GM21390 (cell line): ENCODE measurements at regions not wholly inside any gene's neighbourhood (a gene's known extent, or its start where the extent isn't known, plus 50 kb on each side); places are given as distances from the start of the nearest gene placed in this dataset.
A peak's percentile ranks its signal among the peaks of the same experiment; 100 is the strongest.

Experiments
- ATAC-seq: cut with Tn5 transposase; IDR thresholded peaks from one replicate; pipeline ENCODE4 v1.9.1; 2021; ENCODE audit not compliant: unreplicated experiment

DNA sequence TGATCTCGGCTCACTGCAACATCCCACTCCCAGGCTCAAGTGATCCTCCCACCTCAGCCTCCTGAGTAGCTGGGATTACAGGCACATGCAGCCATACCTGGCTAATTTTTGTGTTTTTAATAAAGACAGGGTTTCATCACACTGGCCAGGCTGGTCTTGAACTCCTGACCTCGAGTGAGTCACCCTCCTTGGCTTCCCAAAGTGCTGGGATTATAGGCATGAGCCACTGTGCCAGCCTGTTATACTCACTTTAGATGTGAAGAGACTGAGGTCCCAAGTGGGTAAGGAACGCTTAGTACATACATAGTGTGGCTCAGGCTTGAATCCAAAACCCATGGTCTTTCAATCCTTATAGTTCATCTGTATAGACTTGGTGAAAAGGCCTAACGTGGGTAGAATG is 63.7 kb upstream of the EPS8L3 start:
- ATAC-seq: no peak

DNA sequence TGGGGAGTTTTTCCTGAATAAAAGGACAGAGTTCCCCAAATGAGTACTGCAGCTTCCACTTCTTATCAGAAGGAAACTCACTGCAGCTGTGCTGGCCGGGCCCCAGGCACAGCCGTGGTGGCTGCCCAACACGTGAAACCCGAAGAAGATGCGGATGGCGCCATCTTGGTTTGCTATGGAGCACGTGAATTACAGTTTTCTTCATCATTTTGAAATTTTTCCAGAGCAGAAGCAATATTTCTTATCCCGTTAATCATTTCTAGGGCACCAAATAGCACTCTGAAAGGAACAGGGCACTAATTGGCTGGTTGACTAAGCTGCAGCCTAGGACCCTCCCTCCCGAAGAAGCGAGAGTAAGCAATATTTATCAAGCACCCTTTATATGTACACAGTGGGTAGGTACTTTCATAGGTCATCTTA is 63.2 kb upstream of the EPS8L3 start:
- ATAC-seq: no peak

DNA sequence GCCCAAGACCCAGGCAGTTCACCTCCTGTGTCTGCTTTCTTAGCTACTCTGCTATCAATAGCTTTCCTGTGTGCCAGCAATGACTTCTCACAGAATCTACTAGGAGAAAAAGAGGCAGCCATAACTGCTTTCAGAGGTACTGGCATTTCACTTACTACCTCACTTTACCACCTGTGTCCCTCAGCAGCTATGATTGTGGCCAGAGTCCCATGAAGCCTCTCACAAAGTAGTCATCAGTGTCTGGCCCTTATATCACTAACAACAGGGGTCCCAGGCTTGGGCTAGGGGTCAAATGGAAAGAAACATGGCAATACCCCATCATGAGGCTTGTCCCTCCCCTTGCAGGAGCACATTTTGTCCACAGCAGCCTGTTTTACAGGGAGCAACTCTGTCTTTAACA is 62.7 kb upstream of the EPS8L3 start:
- no peak for ATAC-seq

DNA sequence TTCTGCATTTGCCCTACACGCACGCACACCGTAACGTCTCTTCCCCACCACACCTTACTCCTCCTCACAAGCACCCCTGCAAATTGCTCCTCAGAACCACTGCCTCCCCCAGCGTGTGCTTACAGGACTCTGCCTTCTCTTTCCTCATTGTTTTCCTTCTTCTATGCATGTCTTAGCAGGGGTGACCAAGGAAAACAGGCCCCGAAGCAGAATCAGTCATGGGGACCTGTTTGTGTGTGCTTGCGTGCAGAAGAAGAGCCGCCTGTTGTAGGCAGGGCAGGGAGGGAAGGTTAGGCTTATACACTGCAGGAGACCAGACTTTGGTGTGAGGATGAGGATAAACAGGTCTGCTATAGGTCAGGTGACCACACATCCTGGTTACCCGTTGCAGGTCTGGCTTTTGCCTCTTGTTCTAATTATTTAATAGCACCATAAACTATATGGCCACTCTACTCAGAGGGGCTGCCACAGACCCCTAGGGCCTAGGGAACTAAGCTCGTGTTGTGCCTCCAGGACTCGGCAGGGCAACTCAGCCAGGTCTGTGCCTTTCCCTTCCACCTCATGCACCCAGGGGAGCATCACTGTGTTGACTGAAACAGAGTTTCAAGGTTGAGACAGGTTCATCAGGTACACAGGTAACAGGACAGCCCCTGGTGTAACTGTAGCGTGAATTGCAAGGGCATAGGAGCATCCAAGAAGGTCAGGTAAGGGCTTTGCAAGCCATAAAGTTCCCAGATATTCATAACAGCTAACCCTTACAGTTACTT is 60.8 kb upstream of the EPS8L3 start:
- no peak for ATAC-seq

DNA sequence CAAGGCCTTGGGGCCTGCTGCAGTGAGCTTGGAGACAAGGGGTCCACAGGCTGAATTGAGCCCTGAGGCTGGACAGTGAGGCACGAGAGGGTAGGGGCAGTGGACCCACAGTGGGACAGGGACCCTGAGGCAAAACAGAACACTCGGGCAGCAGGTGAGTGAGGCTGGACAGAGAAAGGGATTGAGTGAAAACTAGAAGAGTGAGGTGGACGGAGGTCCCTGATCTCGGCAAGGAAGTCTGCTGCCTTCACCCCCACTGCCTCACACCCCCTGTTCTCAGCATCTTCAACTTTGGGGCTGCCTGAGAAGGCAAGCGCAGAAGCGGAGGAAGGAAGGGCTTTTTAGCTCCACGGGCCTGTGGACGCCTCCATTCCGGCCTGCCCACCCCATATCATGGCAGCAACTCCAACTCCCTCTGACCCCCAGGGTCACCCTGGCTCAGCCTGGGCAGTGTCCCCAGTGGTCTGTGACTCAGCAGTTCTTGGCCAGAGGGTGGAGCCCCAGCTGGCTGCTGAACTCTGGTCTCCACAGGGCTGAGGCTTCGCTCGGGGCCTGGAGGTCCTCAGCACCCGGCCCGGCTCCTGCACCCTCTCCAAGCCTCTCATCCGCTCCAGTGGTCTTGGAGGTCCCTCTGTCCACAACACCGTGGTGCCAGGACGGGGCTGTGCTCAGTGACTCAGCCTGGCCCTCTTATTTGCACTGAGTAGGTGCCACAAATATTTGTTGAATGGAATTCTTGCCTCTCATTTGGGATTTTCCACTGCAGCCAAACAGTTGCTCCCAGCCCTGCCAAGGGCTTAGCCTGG is 60.0 kb upstream of the EPS8L3 start:
- ATAC-seq: no peak

DNA sequence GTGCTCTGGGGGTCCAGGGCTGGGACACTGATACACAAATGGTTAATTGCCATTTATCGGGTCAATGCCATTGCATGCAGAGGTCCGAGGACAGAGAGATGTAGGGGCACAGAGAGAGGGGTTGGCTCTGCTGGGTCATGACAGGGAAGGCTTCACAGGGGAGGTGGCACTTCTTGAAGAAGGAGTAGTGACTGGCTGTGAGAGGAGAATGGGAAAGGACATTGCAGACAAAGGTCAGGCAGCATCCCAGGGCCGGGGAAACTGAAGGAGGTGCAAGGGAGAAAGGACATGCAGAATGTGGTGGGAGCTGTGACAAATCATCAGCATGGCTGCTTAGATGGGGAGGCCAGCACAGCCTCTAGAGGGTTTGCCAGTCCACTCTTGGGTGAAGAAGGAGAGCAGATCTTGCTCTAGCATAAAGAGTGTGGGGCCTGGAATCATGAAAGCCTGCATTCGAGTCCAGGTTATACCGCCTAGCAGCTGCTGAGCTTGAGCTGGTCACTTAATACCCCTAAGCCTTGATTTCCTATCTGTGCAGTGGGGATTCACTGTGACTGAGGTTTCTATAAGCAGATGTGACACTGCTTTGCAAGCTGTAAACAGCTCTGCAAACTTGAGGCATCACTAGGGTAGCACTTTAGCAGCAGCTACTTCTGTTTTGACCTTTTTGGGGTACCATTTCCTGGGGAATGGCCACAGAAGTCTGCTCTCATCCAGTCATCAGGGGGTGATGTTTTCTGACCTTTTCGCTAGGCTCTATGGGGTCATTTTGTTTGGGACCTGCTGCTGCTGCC is 59.2 kb upstream of the EPS8L3 start:
- ATAC-seq: no peak

DNA sequence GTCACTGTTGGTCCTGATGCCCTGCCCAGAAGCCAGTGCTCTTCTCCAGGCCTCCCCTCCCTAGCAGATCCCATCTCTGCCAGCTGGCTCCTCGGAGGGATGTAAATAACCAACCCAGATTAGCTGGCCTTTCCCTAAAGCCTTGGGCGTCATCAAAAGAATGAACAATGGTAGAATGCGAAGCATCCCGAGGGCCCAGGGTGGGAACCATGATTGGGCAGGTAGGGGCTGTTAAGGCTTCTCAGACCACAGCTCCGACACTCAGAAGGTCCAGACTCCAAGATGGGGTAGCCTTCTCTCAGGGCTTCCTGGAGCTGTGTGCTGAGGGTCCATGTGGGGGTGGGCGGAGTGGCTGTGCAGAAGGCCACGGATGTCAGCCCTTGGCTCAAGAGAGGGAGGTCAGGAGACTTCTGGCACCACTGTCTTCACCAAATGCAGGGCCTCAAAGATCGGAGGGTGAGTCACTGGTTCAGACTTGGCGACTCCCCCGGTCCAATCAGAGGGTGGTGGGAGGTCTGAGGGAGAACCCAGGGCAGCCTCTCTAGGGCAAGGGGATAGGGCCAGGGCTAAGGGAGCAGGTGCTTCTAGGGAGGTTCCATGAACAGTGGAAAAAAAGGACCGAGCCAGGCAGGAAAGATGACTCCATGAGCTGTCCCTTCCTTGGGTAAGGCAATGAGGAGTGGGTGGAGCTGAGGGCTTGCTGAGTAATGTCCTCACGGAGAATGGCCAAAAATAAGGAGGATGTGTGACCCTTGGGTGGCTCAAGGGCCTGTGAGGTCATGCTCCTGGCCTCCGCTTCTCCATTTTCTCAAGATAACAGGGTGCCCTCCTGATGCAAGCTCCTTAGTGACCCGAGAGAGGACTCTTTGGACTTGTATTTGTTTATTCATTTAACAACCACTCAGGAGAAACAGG is 58.4 kb upstream of the EPS8L3 start:
- no peak for ATAC-seq

DNA sequence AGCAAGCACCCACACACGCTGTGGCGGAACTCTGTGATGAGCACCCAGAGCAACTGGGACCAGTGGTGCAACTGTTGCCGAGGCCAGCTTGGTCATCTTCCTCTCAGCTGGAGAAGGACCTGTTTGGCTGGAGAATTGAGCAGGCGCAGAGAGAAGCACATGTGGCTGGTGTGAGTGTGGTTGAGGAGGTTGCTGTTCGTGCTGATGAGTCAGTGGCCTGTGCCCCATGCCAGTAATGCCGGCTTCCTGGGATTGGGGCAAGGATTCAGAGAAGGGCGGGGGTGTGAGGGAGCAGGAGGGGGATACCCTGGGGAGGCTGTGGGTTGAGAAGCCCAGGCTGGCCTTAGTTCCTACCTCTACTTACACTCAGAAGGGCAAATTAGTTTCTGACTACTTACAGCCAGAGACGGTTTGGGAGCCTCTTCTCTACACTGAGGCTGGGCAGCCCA is 57.5 kb upstream of the EPS8L3 start:
- no peak for ATAC-seq

DNA sequence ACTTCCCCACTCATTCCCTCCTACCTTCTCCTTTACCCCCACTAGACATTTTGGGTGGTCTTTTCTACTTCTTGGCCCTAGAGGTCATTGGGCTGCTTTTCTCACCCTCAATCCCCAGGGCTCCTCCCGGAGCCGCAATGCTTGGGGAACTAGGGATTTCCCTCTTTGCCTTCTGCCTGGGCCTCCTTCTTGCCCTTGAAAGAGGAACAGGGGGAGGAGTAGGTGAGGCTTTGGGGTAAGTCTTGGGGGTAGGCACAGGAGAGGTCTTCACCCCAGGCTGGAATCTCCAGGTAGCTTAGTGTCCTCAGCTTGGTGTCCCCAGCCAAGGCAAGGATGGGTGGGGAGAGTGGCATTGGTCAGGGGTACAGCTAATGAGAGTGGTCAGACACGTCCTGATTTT is 56.2 kb upstream of the EPS8L3 start:
- ATAC-seq: no peak

DNA sequence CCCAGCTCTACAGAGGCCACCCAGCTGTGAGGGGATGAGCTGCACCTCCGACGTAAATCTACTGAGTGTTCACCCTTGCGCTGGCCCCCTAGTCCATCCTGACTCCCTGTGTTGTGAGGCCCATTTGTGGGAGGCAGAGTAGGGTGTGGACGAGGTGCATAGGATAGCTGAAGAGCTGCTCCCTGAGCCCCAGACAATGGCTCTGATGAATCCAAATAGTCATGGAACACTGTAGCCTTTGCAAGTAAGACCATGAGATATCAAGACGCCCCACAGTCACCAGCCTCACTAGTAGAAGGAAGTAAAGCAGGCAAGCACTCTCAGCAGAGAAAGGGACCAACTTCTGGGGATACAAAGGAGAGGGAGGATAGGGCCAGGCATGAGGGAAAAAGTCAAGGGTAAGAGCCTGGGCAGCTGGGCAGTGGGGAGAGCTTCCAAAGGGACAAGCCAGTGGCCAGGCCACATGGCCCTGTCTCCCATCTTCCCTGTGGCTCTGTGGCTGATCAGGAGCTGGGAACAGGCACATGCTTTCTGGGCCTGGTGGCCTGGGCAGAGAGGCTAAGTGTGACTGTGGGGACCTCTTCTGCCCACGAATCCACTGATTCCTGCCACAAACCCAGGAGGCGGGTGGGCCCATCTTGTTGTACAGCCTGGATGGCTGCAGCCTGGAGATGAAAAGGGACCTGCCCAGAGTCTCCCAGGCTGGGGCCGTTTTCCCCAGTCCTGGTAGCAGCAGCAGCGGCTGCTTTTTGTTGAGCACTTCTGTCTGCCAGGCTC is 55.5 kb upstream of the EPS8L3 start:
- no peak for ATAC-seq

DNA sequence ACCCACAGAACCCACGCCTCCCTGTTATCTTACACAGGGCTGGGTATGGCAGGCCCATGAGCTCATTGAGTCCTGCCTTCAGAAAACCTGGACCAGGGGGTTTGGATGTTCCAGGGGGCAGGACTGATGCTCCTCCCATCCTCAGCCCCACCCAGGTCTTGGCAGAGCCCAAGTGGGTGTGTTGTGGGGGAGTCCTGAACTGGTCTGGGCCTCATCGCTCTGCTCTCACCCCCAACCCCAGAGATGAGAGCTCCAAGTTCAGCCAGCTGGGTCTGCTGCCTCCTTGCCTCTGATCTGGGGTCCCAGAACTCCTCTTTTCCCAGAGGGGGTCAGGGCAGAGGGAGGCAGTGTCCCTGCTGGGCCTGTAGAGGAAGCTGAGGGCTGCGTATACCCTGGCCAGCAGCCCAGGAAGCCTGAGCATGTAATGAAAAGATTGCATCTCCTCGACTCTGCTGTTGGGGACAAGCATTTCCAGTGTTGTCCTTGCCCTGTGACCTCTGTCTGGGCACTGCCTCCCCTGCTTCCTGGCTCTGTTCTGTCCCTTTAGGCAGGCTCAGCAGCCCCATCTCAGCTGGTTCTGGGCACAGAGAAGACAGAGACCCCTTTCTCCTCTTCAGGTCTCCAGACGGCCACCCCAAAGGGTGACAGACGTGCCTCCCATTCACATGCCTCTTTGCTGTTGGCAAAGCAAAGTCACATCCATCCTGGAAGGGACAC is 54.7 kb upstream of the EPS8L3 start:
- no peak for ATAC-seq

DNA sequence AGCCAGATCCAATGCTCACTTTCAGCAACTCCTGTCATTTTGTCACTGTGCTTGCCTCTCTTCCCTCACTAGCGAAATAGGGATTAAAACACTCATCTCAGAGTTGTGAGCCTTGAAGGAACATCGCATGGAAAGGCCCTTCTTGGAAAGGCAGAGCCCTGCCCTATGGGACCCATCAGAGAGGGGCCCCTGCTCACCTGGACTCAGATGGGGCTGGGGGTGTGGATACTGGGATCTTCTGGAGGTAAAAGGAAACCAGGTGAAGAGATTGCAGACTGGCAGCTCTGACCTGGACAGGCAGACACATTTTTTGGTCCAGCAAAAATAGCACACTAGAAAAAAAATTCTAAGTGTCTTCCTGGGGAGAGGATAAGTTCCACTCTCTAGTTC is 54.2 kb upstream of the EPS8L3 start:
- ATAC-seq: no peak

DNA sequence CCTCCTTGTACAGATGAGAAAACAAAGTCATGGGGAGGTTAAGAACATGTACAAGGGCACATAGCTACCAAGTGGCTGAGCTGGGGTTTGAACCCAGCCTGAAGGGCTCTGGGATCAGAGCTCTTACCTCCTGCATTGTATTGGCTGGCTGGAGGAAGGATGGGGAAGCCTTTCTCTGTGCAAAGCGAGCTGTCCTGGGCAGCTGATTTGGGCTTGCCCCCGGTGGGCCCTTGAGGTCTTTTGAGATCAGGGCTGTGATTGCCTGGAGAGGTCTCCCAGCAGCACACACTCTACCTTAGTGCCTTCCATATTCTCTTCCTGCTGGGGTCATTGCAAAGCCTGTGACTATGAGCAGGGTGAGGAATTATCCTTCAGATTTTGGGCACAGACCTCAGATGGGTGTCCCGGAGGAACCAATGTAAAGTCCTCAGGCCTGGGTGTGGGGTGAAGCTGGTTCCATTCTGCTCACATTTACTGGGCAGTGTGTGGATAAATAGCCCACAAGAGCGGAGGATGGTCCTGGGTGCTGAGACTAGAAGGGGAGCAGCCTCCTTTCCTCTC is 53.3 kb upstream of the EPS8L3 start:
- ATAC-seq: no peak

DNA sequence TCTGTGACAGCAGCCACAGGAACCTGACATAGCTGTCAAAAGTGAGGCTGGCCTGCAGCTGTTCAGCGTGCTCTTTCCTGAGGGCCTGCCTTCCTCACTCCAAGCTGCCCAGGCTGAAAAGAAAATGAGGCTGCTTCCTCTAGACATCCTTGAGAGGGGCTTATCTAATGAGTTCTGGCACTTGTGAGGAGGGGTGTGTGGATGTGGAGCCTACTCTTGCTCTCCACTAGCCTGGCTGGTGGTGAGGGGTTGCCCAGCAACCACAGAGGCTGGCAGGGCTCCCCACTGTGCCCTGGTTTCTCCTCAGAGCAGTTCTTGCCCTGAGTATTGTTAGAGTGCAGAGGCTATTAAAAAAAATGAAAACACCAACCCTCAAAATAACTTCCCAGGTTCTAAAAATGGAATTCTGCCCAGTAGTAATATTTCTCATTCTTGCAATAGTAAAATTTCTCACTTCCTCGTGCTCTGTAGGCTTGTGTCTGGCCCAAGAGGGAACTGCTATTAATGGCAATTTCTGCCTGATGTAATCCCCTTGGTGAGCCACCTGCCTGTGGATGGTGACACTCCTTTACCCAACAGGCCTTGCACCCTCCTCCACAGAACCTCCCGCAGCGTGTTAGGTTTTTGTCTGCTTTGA is 52.6 kb upstream of the EPS8L3 start:
- ATAC-seq: peak; percentile 93

DNA sequence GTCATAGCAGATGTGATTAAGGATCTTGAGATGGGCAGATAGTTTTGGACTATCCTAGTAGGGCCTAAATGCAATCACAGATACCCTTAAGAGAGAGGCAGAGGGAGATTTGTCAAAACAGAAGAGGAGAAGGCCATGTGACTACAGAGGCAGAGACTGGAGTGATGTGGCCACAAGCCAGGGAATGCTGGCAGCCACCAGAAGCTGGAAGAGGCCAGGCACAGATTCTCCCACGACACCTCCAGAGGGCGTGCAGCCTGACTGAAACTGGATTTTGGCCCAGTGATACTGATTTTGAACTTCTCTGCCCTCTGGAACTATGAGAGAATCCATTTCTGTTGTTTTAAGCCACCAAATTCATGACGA is 52.1 kb upstream of the EPS8L3 start:
- ATAC-seq: no peak

DNA sequence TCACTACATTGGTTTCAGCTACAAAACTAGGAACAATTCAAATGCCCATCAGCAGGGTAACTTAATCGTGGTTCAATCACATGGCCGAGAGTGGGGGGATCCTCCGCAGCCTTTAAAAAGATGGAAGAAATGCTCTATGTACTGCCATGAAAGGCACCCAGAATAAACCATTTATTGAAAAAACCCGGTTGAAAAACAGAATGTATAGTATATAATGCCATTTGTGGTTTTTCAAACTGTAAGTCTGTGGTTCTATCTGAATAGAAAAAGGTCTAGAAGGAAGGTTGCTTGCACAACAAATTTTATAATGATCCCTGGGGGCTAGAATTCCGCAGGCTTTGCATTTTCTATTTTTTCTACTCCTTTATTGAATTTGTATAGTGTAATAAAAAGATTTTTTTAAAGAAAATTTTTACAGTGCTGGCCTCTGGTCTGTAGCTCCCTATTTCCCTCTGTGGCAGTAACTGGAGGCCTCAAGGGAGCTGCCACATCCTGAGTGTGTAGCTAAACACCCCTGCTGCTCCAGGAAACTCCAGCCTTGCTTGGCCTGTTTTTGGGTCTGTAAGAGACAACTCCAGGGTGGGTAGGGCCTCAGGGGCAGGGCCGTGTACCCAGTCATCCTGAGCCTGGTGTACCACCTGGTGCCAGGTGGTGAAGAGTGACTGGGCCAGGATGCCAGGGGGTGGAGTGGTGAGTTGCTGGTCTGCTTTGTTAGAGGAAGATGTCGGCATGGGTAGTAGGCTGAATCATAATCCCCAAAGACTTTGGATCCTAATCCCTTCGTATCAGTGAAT is 51.5 kb upstream of the EPS8L3 start:
- no peak for ATAC-seq

DNA sequence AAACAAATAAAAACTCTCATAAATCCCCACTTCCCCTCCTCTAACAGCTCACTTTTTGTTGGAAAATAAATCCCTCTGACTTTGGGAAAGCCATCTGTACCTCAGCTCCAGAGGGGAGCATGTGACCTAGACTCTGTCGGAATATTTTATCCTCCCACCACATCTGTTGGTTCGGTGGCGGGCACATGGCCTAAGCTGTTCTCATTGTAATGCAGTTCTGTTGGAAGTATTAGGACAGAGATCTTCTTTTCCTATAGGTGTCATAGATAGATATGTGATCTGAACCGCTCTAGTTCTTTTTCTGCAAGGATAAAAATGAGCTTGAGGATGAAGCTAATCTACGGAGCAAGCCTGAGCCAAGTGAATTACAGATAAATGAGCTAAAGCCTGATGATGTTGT is 50.5 kb upstream of the EPS8L3 start:
- ATAC-seq: no peak
